ENCODE measurements at regions not wholly inside any gene's neighbourhood (a gene's known extent, or its start where the extent isn't known, plus 50 kb on each side); places are given as distances from the start of the nearest gene placed in this dataset.
"Not testable (repeated sequence)": the region's sequence is repeated elsewhere in the genome, so short reads cannot be mapped to it uniquely, and the experiment has no call there.

- H3K27me3 ChIP-seq (ENCODE audit: control insufficient read depth in 1 of 2, insufficient read depth in 2 of 2, low read length in 2 of 2); H3K4me1 ChIP-seq (ENCODE audit: insufficient read depth, low read length); H3K27ac ChIP-seq (ENCODE audit: extremely low read length, insufficient read depth, low read length); H3K4me2 ChIP-seq (ENCODE audit: low read depth, low read length); H3K79me2 ChIP-seq (ENCODE audit: insufficient read depth, low read length); H4K20me1 ChIP-seq (ENCODE audit: insufficient read depth, low read length); FAIRE-seq; BruUV-seq (replicated peaks); H3K9ac ChIP-seq (ENCODE audit: insufficient read depth, low read depth, low read length); intact Hi-C loops (cut with micrococcal nuclease; ENCODE audit: unreplicated experiment); ATAC-seq; POLR2A ChIA-PET; CTCF ChIA-PET (ENCODE audit: low intra/inter-chr PET ratio, low total read pairs); H2AFZ ChIP-seq (ENCODE audit: low read length); H3K36me3 ChIP-seq (replicated peaks in 1 of 2; ENCODE audit: control insufficient read depth in 1 of 2, insufficient read depth in 2 of 2, low read length in 2 of 2); in situ Hi-C loops (cut with HindIII; ENCODE audit: extremely low pct_ligation_motif_present, low pct_unique_long_range_greater_than_20kb); H3K9me3 ChIP-seq (ENCODE audit: low read length); H3K4me3 ChIP-seq (replicated peaks in 1 of 3; ENCODE audit: insufficient read depth in 1 of 3, low read depth in 2 of 3, low read length in 3 of 3); DNase-seq (ENCODE audit: low spot score): not testable (repeated sequence)
- no CpG with 5 or more reads among the region's 13 CpGs for WGBS (ENCODE audit: low lambda C conversion rate)
These were observed 124.3 kb downstream of the PTCHD1 start for GRCh38 chrX:23458957-23459356.

GRCh38 chrX:23465105-23465791, 130.6 kb downstream of the PTCHD1 start:
- 5% methylated on average over 3 of the region's 3 CpGs for WGBS (ENCODE audit: low lambda C conversion rate)
- POLR2A ChIA-PET = no interaction called here
- Histone ChIP-seq H3K4me1 (ENCODE audit: insufficient read depth, low read length) (no peaks in the 10 kb centered on the region), H3K27ac (ENCODE audit: extremely low read length, insufficient read depth, low read length) (no peak overlapping the region), H3K9ac (ENCODE audit: insufficient read depth, low read depth, low read length) (no peak overlapping the region), H2AFZ (ENCODE audit: low read length) (no peak overlapping the region), H3K9me3 (ENCODE audit: low read length) (peaks cover 10% of the 10 kb centered on the region; the same call in 1 of the 2 replicates), H3K79me2 (ENCODE audit: insufficient read depth, low read length) (no peaks in the 10 kb centered on the region), H4K20me1 (ENCODE audit: insufficient read depth, low read length) (no peaks in the 10 kb centered on the region), H3K27me3 (ENCODE audit: control insufficient read depth in 1 of 2, insufficient read depth in 2 of 2, low read length in 2 of 2) (no peaks in the 10 kb centered on the region), H3K4me2 (ENCODE audit: low read depth, low read length) (no peak overlapping the region), H3K36me3 (replicated peaks in 1 of 2; ENCODE audit: control insufficient read depth in 1 of 2, insufficient read depth in 2 of 2, low read length in 2 of 2) (no peaks in the 10 kb centered on the region), H3K4me3 (replicated peaks in 1 of 3; ENCODE audit: insufficient read depth in 1 of 3, low read depth in 2 of 3, low read length in 3 of 3) (no peak overlapping the region)
- in situ Hi-C loops (cut with HindIII; ENCODE audit: extremely low pct_ligation_motif_present, low pct_unique_long_range_greater_than_20kb) (no loop called here), intact Hi-C loops (cut with micrococcal nuclease; ENCODE audit: unreplicated experiment) (no loop called here)
- ATAC-seq = no peak
- BruUV-seq (replicated peaks) = no TSS peak
- FAIRE-seq = no peak
- CTCF ChIA-PET (ENCODE audit: low intra/inter-chr PET ratio, low total read pairs) = no interaction called here
- DNase-seq (ENCODE audit: low spot score) = no peak
- TF ChIP-seq ATF3 (CRISPR knock-in tag; IDR thresholded peaks at IDR 0.05) (no peak), ZNF234 (CRISPR knock-in tag; conservative IDR thresholded peaks at IDR 0.05) (no peak), ZNF33A (CRISPR knock-in tag; IDR thresholded peaks at IDR 0.05; ENCODE audit: borderline replicate concordance) (no peak), ZNF747 (CRISPR knock-in tag; IDR thresholded peaks at IDR 0.05; ENCODE audit: borderline replicate concordance) (no peak), POLR2AphosphoS2 (IDR thresholded peaks at IDR 0.05; ENCODE audit: low read depth, low read length) (no peak), ZMYM3 (CRISPR knock-in tag; IDR thresholded peaks at IDR 0.05) (no peak), SIN3A (IDR thresholded peaks at IDR 0.05; ENCODE audit: borderline replicate concordance, low read depth, low read length) (no peak), ZNF260 (CRISPR knock-in tag; IDR thresholded peaks at IDR 0.05; ENCODE audit: borderline replicate concordance, low read depth) (no peak), ZNF331 (CRISPR knock-in tag; IDR thresholded peaks at IDR 0.05) (no peak), THYN1 (CRISPR knock-in tag; IDR thresholded peaks at IDR 0.05; ENCODE audit: borderline replicate concordance, low read depth) (no peak), NKX3-1 (CRISPR knock-in tag; IDR thresholded peaks at IDR 0.05) (no peak), BHLHE40 (IDR thresholded peaks at IDR 0.05; ENCODE audit: low read length) (no peak), NAIF1 (CRISPR knock-in tag; IDR thresholded peaks at IDR 0.05; ENCODE audit: borderline replicate concordance) (no peak), ZNF329 (CRISPR knock-in tag; IDR thresholded peaks at IDR 0.05; ENCODE audit: low read depth) (no peak), ZBTB43 (CRISPR knock-in tag; conservative IDR thresholded peaks at IDR 0.05) (no peak), MTERF4 (CRISPR knock-in tag; IDR thresholded peaks at IDR 0.05) (no peak), ZNF768 (CRISPR knock-in tag; IDR thresholded peaks at IDR 0.05) (no peak), ZNF660 (CRISPR knock-in tag; IDR thresholded peaks at IDR 0.05; ENCODE audit: borderline replicate concordance, low read depth) (no peak)

All from HepG2 (cell line).